OCI-LY3 (cell line): ENCODE measurements at regions not wholly inside any gene's neighbourhood (a gene's known extent, or its start where the extent isn't known, plus 50 kb on each side); places are given as distances from the start of the nearest gene placed in this dataset.

Experiments
- CTCF ChIP-seq: fragments of 200-600, 300-600 bp; sonication (generic); IDR thresholded peaks from 2 replicates; pipeline ENCODE4 v1.5.1; 2014; ENCODE audit warnings: antibody characterized with exemption, low read length, low read depth
- EZH2phosphoT487 ChIP-seq: fragments of 200-600 bp; shearing (Covaris generic); IDR thresholded peaks from 2 replicates; pipeline ENCODE4 v1.6.1; 2018; ENCODE audit warnings: antibody characterized with exemption, mixed run types, low read depth

GRCh38 chr6:167238146-167238693 lies 52.9 kb upstream of the UNC93A start:
- no peak for TF ChIP-seq CTCF
- TF ChIP-seq EZH2phosphoT487: no peak
